ENCODE measurements at regions not wholly inside any gene's neighbourhood (a gene's known extent, or its start where the extent isn't known, plus 50 kb on each side); places are given as distances from the start of the nearest gene placed in this dataset.
A peak's percentile ranks its signal among the peaks of the same experiment; 100 is the strongest.

DNA sequence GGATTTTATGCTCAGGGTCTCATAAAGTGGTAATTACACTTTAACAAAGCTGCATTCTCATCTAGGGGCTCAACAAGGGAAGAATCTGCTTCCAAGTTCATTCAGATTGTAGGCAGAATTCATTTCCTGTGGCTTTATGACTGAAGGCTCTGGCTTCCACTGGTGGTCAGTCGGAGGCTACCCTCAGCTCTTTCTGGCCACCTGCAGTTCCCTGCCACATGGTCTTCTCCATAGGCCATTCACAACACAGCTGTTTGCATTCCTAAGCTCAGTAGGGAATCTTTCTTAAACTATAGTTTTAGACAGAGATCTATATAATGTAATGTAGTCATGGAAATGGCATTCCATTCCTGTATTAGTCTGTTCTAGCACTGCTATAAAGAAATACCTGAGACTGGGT is 973.0 kb upstream of the SLIT2 start:
- Histone ChIP-seq H3K4me1 (ENCODE audit: insufficient read depth, low read length, poor library complexity, severe bottlenecking) (no peaks in the 10 kb centered on the region), H3K27ac (ENCODE audit: low read depth, low read length, poor library complexity, severe bottlenecking) (no peak overlapping the region), H3K4me3 (ENCODE audit: low read depth, low read length, poor library complexity, severe bottlenecking) (no peak overlapping the region), H3K9me3 (ENCODE audit: low read depth, low read length, poor library complexity, severe bottlenecking) (peaks cover 2% of the 10 kb centered on the region), H3K36me3 (ENCODE audit: insufficient read depth, low read length, poor library complexity, severe bottlenecking) (no peaks in the 10 kb centered on the region), H3K27me3 (replicated peaks; ENCODE audit: insufficient read depth, low read depth, low read length, poor library complexity) (no peaks in the 10 kb centered on the region)
- POLR2A ChIA-PET (ENCODE audit: low non-redundant PET): no interaction called here
- TF ChIP-seq EZH2 (IDR thresholded peaks at IDR 0.05; ENCODE audit: borderline replicate concordance, low read depth, low read length, poor library complexity, severe bottlenecking): no peak
- TF ChIP-seq, protein P1, sequence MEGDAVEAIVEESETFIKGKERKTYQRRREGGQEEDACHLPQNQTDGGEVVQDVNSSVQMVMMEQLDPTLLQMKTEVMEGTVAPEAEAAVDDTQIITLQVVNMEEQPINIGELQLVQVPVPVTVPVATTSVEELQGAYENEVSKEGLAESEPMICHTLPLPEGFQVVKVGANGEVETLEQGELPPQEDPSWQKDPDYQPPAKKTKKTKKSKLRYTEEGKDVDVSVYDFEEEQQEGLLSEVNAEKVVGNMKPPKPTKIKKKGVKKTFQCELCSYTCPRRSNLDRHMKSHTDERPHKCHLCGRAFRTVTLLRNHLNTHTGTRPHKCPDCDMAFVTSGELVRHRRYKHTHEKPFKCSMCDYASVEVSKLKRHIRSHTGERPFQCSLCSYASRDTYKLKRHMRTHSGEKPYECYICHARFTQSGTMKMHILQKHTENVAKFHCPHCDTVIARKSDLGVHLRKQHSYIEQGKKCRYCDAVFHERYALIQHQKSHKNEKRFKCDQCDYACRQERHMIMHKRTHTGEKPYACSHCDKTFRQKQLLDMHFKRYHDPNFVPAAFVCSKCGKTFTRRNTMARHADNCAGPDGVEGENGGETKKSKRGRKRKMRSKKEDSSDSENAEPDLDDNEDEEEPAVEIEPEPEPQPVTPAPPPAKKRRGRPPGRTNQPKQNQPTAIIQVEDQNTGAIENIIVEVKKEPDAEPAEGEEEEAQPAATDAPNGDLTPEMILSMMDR (conservative IDR thresholded peaks at IDR 0.05; ENCODE audit: low read depth, low read length): no peak
- BruUV-seq (replicated peaks): no TSS peak
- intact Hi-C loops (cut with micrococcal nuclease; ENCODE audit: unreplicated experiment): no loop called here
- no peak for DNase-seq (ENCODE audit: low spot score)
- CTCF ChIA-PET: no interaction called here

DNA sequence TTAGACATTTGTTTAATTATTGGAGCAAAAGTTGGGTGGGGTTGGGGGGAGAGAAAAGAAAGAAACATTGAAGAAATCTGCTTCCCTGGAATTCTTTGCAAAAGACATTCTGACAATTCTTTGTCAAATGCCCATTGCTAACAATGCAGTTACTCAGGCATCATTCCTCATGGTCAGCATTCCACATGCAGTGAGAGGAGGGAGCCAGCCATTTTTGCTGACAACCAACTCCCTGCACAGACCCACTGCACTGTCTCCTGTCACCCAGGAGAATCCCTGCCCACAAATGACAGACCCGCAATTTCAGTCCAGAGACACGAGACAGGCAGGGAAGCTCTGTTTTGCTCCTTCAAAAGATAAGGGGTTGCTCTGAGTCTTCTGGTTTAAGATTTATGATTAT is 985.1 kb upstream of the SLIT2 start:
- H3K27ac ChIP-seq (ENCODE audit: low read depth, low read length, poor library complexity, severe bottlenecking): no peak overlapping the region
- no peaks in the 10 kb centered on the region for H3K36me3 ChIP-seq (ENCODE audit: insufficient read depth, low read length, poor library complexity, severe bottlenecking)
- H3K9me3 ChIP-seq (ENCODE audit: low read depth, low read length, poor library complexity, severe bottlenecking): no peaks in the 10 kb centered on the region
- TF ChIP-seq EZH2 (IDR thresholded peaks at IDR 0.05; ENCODE audit: borderline replicate concordance, low read depth, low read length, poor library complexity, severe bottlenecking): no peak
- TF ChIP-seq, protein P1 (conservative IDR thresholded peaks at IDR 0.05; ENCODE audit: low read depth, low read length): no peak
- no peak overlapping the region for H3K4me3 ChIP-seq (ENCODE audit: low read depth, low read length, poor library complexity, severe bottlenecking)
- H3K27me3 ChIP-seq (replicated peaks; ENCODE audit: insufficient read depth, low read depth, low read length, poor library complexity): no peaks in the 10 kb centered on the region
- ChIA-PET POLR2A (ENCODE audit: low non-redundant PET) (no interaction called here), CTCF (no interaction called here)
- no peak for DNase-seq (ENCODE audit: low spot score)
- intact Hi-C loops (cut with micrococcal nuclease; ENCODE audit: unreplicated experiment): no loop called here
- no peaks in the 10 kb centered on the region for H3K4me1 ChIP-seq (ENCODE audit: insufficient read depth, low read length, poor library complexity, severe bottlenecking)
- no TSS peak for BruUV-seq (replicated peaks)

DNA sequence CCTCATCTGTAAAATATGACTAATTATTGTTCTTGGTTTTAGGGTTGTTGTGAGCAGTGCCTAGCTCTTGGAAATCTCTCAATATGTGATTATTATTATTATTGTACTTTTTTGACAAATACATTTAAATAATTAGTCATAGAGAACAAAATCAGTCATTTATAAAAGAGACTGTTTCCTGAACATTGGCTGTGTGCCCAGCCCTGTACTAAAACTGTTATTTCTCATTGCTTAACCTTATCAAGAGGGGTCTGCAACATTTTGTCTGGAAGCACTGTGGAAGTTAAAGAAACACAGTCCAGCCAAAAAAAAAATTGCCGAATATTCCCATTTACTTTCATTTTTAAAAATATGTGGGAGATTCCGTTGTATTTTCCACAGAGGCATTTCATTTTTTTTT is 989.2 kb upstream of the SLIT2 start:
- H3K27me3 ChIP-seq (replicated peaks; ENCODE audit: insufficient read depth, low read depth, low read length, poor library complexity): no peaks in the 10 kb centered on the region
- no peaks in the 10 kb centered on the region for H3K9me3 ChIP-seq (ENCODE audit: low read depth, low read length, poor library complexity, severe bottlenecking)
- H3K4me3 ChIP-seq (ENCODE audit: low read depth, low read length, poor library complexity, severe bottlenecking): no peak overlapping the region
- no peaks in the 10 kb centered on the region for H3K36me3 ChIP-seq (ENCODE audit: insufficient read depth, low read length, poor library complexity, severe bottlenecking)
- CTCF ChIA-PET: no interaction called here
- BruUV-seq (replicated peaks): no TSS peak
- no peak overlapping the region for H3K27ac ChIP-seq (ENCODE audit: low read depth, low read length, poor library complexity, severe bottlenecking)
- intact Hi-C loops (cut with micrococcal nuclease; ENCODE audit: unreplicated experiment): no loop called here
- peak; percentile 3 for DNase-seq (ENCODE audit: low spot score)
- TF ChIP-seq, protein P1 (conservative IDR thresholded peaks at IDR 0.05; ENCODE audit: low read depth, low read length): no peak
- POLR2A ChIA-PET (ENCODE audit: low non-redundant PET): no interaction called here
- H3K4me1 ChIP-seq (ENCODE audit: insufficient read depth, low read length, poor library complexity, severe bottlenecking): no peaks in the 10 kb centered on the region
